ENCODE measurements at regions not wholly inside any gene's neighbourhood (a gene's known extent, or its start where the extent isn't known, plus 50 kb on each side); places are given as distances from the start of the nearest gene placed in this dataset.

- no peak overlapping the region for H3K9ac ChIP-seq
- POLR2A ChIA-PET: no interaction called here
- no peaks in the 10 kb centered on the region for H3K4me1 ChIP-seq (ENCODE audit: control insufficient read depth in 1 of 2, insufficient read depth in 2 of 2, low read depth in 1 of 2, low read length in 1 of 2)
- no peaks in the 10 kb centered on the region for H3K36me3 ChIP-seq (replicated peaks in 1 of 2; ENCODE audit: control insufficient read depth in 1 of 2, insufficient read depth in 2 of 2, low read length in 1 of 2)
- H4K20me1 ChIP-seq (ENCODE audit: insufficient read depth): no peaks in the 10 kb centered on the region
- WGBS (ENCODE audit: low lambda C conversion rate): 27% methylated on average over 4 of the region's 4 CpGs
- H3K79me2 ChIP-seq (ENCODE audit: insufficient read depth): no peaks in the 10 kb centered on the region
- no peaks in the 10 kb centered on the region for H3K27me3 ChIP-seq (ENCODE audit: insufficient read depth)
- H3K4me3 ChIP-seq (ENCODE audit: low read depth in 2 of 2, low read length in 1 of 2): no peak overlapping the region
- CTCF ChIA-PET: interaction anchor here (1.0 to 2.4 kb wide), 7 partner anchors 22 to 651 kb away, joined by 3 to 7 read pairs (median 3); no protein-coding TSS in a partner anchor
- no peak overlapping the region for H2AFZ ChIP-seq (ENCODE audit: low read depth)
- no peak overlapping the region for H3K27ac ChIP-seq (ENCODE audit: low read depth in 2 of 2, low read length in 1 of 2)
- TF ChIP-seq NFIC (IDR thresholded peaks at IDR 0.05; ENCODE audit: borderline replicate concordance) (no peak), RAD21 (IDR thresholded peaks at IDR 0.05; ENCODE audit: low read length) (no peak), MEF2A (IDR thresholded peaks at IDR 0.05; ENCODE audit: borderline replicate concordance, low read depth) (no peak), CHD2 (IDR thresholded peaks at IDR 0.05; ENCODE audit: low read length, partially characterized antibody) (no peak), SMC3 (IDR thresholded peaks at IDR 0.05; ENCODE audit: low read depth, low read length) (no peak), FOXM1 (IDR thresholded peaks at IDR 0.05; ENCODE audit: low read depth) (no peak), YY1 (IDR thresholded peaks at IDR 0.05; ENCODE audit: low read depth) (no peak), POLR2AphosphoS5 (IDR thresholded peaks at IDR 0.05; ENCODE audit: low read depth, low read length) (no peak)
- TF ChIP-seq, protein P1, sequence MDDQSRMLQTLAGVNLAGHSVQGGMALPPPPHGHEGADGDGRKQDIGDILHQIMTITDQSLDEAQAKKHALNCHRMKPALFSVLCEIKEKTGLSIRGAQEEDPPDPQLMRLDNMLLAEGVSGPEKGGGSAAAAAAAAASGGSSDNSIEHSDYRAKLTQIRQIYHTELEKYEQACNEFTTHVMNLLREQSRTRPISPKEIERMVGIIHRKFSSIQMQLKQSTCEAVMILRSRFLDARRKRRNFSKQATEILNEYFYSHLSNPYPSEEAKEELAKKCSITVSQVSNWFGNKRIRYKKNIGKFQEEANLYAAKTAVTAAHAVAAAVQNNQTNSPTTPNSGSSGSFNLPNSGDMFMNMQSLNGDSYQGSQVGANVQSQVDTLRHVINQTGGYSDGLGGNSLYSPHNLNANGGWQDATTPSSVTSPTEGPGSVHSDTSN (IDR thresholded peaks at IDR 0.05): no peak
- H3K9me2 ChIP-seq: no peaks in the 10 kb centered on the region
- no peak overlapping the region for H3K4me2 ChIP-seq
- no peak for DNase-seq
- H3K9me3 ChIP-seq: no peaks in the 10 kb centered on the region
- no peaks in the 10 kb centered on the region for H3F3A ChIP-seq (replicated peaks; ENCODE audit: insufficient read depth)
These were observed 119.2 kb downstream of the KCNF1 start for GRCh38 chr2:11030909-11031308.

DNA sequence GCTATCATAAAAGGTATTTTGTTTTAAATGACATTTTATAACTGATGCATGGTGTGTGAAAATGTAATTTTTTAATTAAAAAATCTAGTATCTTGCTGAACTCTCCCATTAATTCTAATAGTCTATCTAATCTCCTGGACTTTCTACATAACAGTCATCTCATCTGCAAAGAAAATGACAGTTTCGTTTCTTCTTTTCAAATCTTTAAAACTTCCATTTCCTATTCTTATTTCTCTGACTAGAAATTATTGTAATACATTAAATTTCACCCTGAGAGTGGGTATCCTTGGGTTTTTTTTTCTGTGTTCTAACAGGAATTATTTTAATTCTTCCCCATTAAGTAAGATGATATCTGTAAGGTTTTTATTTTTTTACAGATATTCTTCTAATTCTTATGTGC, 120.1 kb downstream of the KCNF1 start:
- Histone ChIP-seq H3K27me3 (ENCODE audit: insufficient read depth) (no peaks in the 10 kb centered on the region), H3K36me3 (replicated peaks in 1 of 2; ENCODE audit: control insufficient read depth in 1 of 2, insufficient read depth in 2 of 2, low read length in 1 of 2) (no peaks in the 10 kb centered on the region), H3K4me2 (no peak overlapping the region), H3K4me1 (ENCODE audit: control insufficient read depth in 1 of 2, insufficient read depth in 2 of 2, low read depth in 1 of 2, low read length in 1 of 2) (no peaks in the 10 kb centered on the region), H3K27ac (ENCODE audit: low read depth in 2 of 2, low read length in 1 of 2) (no peak overlapping the region), H3K4me3 (ENCODE audit: low read depth in 2 of 2, low read length in 1 of 2) (no peak overlapping the region), H4K20me1 (ENCODE audit: insufficient read depth) (no peaks in the 10 kb centered on the region), H3K9me2 (no peaks in the 10 kb centered on the region), H3K79me2 (ENCODE audit: insufficient read depth) (no peaks in the 10 kb centered on the region), H3F3A (replicated peaks; ENCODE audit: insufficient read depth) (no peaks in the 10 kb centered on the region), H3K9me3 (no peaks in the 10 kb centered on the region), H3K9ac (no peak overlapping the region), H2AFZ (ENCODE audit: low read depth) (no peak overlapping the region)
- no peak for DNase-seq
- TF ChIP-seq EP300 (IDR thresholded peaks at IDR 0.05; ENCODE audit: borderline replicate concordance in 1 of 2, low read depth in 1 of 2, low read length in 1 of 2): no peak
- WGBS (ENCODE audit: low lambda C conversion rate): 5% methylated on average over 1 of the region's 1 CpG
- ChIA-PET POLR2A (no interaction called here), CTCF (interaction anchor here (1.3 to 2.4 kb wide), 2 partner anchors 199 to 551 kb away, joined by 3 to 7 read pairs; no protein-coding TSS in a partner anchor)

GRCh38 chr2:11032396-11032795, 120.7 kb downstream of the KCNF1 start:
- no peak overlapping the region for H3K4me2 ChIP-seq
- no peaks in the 10 kb centered on the region for H3K9me3 ChIP-seq
- H3K9me2 ChIP-seq: no peaks in the 10 kb centered on the region
- H4K20me1 ChIP-seq (ENCODE audit: insufficient read depth): no peaks in the 10 kb centered on the region
- no peaks in the 10 kb centered on the region for H3K36me3 ChIP-seq (replicated peaks in 1 of 2; ENCODE audit: control insufficient read depth in 1 of 2, insufficient read depth in 2 of 2, low read length in 1 of 2)
- TF ChIP-seq SIN3A (IDR thresholded peaks at IDR 0.05; ENCODE audit: borderline replicate concordance, low read depth, low read length) (no peak), TCF12 (IDR thresholded peaks at IDR 0.05) (no peak), RXRA (IDR thresholded peaks at IDR 0.05; ENCODE audit: borderline replicate concordance, low read depth) (no peak), RAD21 (IDR thresholded peaks at IDR 0.05; ENCODE audit: low read length) (no peak)
- H2AFZ ChIP-seq (ENCODE audit: low read depth): no peak overlapping the region
- no peaks in the 10 kb centered on the region for H3K4me1 ChIP-seq (ENCODE audit: control insufficient read depth in 1 of 2, insufficient read depth in 2 of 2, low read depth in 1 of 2, low read length in 1 of 2)
- no peak for DNase-seq
- ChIA-PET CTCF (interaction anchor here (2.4 kb wide), 1 partner anchor 200 kb away, joined by 7 read pairs; no protein-coding TSS in a partner anchor), POLR2A (no interaction called here)
- no peaks in the 10 kb centered on the region for H3F3A ChIP-seq (replicated peaks; ENCODE audit: insufficient read depth)
- no peaks in the 10 kb centered on the region for H3K79me2 ChIP-seq (ENCODE audit: insufficient read depth)
- H3K27me3 ChIP-seq (ENCODE audit: insufficient read depth): no peaks in the 10 kb centered on the region
- H3K4me3 ChIP-seq (ENCODE audit: low read depth in 2 of 2, low read length in 1 of 2): no peak overlapping the region
- H3K27ac ChIP-seq (ENCODE audit: low read depth in 2 of 2, low read length in 1 of 2): no peak overlapping the region
- no peak overlapping the region for H3K9ac ChIP-seq
- 16% methylated on average over 2 of the region's 2 CpGs for whole genome bisulfite sequencing (ENCODE audit: low lambda C conversion rate)

All from SK-N-SH (cell line).